Activated B cell treated with CpG ODN at 0.5 μM for 24 hours (primary cell): ENCODE measurements at regions not wholly inside any gene's neighbourhood (a gene's known extent, or its start where the extent isn't known, plus 50 kb on each side); places are given as distances from the start of the nearest gene placed in this dataset.
A peak's percentile ranks its signal among the peaks of the same experiment; 100 is the strongest.

Experiments
- ATAC-seq: fragments of 200-7000 bp; cut with Tn5 transposase; one replicate; pipeline ENCODE4 v1.10.0; 2021; ENCODE audit warnings: low read depth, mild to moderate bottlenecking, moderate library complexity
- CTCF ChIA-PET: fragments of 350-600 bp; sonication (Branson Sonifier 250); formaldehyde crosslinking; loops from one replicate; lab custom pipeline; 2021; ENCODE audit warnings: antibody characterized with exemption; lab: Charles Lee
- POLR2A ChIA-PET: fragments of 350-600 bp; sonication (Branson Sonifier 250); formaldehyde crosslinking; loops from one replicate; lab custom pipeline; 2021; ENCODE audit warnings: antibody characterized with exemption; lab: Charles Lee
- DNase-seq: peaks from one replicate; pipeline ENCODE4 v3.0.0; 2022
- H3K27ac Mint-ChIP-seq: one replicate; pipeline ENCODE4 v1.8.0; 2020; ENCODE audit warnings: mixed read lengths
- H3K27me3 Mint-ChIP-seq: one replicate; pipeline ENCODE4 v1.8.0; 2021; ENCODE audit warnings: mixed read lengths
- H3K36me3 Mint-ChIP-seq: one replicate; pipeline ENCODE4 v1.8.0; 2021; ENCODE audit warnings: low read depth, mixed read lengths
- H3K4me1 Mint-ChIP-seq: one replicate; pipeline ENCODE4 v1.8.0; 2021; ENCODE audit warnings: mixed read lengths
- H3K4me3 Mint-ChIP-seq: one replicate; pipeline ENCODE4 v1.8.0; 2020; ENCODE audit warnings: mild to moderate bottlenecking, mixed read lengths
- H3K9me3 Mint-ChIP-seq: one replicate; pipeline ENCODE4 v1.8.0; 2020; ENCODE audit warnings: mixed read lengths
- intact Hi-C: fragments of 100-400 bp; cut with micrococcal nuclease; formaldehyde crosslinking; loops from one replicate; pipeline ENCODE4 v1.15.1; 2024
- TF ChIP-seq, protein P1 (sequence below): fragments of 200-600 bp; IDR thresholded peaks from one replicate; pipeline ENCODE4 v1.8.0; 2022; ENCODE audit warnings: antibody characterized with exemption, mild to moderate bottlenecking

- H3K4me1 Mint-ChIP-seq, result peaks cover 6% of the 10 kb centered on the region
- no peak overlapping the region for H3K4me3 Mint-ChIP-seq
- no peak overlapping the region for H3K27ac Mint-ChIP-seq
- H3K9me3 Mint-ChIP-seq, result no peaks in the 10 kb centered on the region
- H3K36me3 Mint-ChIP-seq, result no peaks in the 10 kb centered on the region
- peaks cover 18% of the 10 kb centered on the region for H3K27me3 Mint-ChIP-seq
- ChIA-PET CTCF (no interaction called here), POLR2A (no interaction called here)
- intact Hi-C loops, result no loop called here
- TF ChIP-seq, protein P1, sequence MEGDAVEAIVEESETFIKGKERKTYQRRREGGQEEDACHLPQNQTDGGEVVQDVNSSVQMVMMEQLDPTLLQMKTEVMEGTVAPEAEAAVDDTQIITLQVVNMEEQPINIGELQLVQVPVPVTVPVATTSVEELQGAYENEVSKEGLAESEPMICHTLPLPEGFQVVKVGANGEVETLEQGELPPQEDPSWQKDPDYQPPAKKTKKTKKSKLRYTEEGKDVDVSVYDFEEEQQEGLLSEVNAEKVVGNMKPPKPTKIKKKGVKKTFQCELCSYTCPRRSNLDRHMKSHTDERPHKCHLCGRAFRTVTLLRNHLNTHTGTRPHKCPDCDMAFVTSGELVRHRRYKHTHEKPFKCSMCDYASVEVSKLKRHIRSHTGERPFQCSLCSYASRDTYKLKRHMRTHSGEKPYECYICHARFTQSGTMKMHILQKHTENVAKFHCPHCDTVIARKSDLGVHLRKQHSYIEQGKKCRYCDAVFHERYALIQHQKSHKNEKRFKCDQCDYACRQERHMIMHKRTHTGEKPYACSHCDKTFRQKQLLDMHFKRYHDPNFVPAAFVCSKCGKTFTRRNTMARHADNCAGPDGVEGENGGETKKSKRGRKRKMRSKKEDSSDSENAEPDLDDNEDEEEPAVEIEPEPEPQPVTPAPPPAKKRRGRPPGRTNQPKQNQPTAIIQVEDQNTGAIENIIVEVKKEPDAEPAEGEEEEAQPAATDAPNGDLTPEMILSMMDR, result no peak
- DNase-seq (no peak), ATAC-seq (no peak)
Measured at GRCh38 chr2:9145109-9145751, 61.4 kb upstream of the ASAP2 start.

DNA sequence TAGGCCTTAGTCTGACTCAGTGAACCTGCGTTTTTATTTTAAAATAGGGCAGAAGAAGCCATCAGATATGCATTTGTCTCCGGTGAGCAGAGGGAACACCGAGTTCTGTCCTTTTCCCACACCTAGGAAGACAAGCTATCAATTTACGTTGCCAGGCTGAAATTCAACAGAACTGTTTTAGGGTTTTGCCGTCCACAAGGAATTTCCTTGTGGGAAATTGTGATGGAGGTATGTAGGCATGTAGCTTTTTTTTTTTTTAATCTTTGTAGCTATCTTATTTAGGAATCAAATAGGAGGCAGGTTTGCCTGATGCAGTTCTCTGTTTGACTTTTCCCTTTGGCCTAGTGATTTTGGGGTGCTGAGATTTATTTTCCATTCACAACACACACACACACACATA lies 62.0 kb upstream of the ASAP2 start:
- CTCF ChIA-PET, result no interaction called here
- POLR2A ChIA-PET, result no interaction called here
- Mint-ChIP-seq H3K9me3 (no peaks in the 10 kb centered on the region), H3K36me3 (no peaks in the 10 kb centered on the region), H3K27ac (no peak overlapping the region), H3K27me3 (peaks cover 18% of the 10 kb centered on the region), H3K4me3 (no peak overlapping the region), H3K4me1 (peaks cover 6% of the 10 kb centered on the region)
- intact Hi-C loops, result no loop called here
- no peak for ATAC-seq
- no peak for DNase-seq
- TF ChIP-seq, protein P1, result no peak

DNA sequence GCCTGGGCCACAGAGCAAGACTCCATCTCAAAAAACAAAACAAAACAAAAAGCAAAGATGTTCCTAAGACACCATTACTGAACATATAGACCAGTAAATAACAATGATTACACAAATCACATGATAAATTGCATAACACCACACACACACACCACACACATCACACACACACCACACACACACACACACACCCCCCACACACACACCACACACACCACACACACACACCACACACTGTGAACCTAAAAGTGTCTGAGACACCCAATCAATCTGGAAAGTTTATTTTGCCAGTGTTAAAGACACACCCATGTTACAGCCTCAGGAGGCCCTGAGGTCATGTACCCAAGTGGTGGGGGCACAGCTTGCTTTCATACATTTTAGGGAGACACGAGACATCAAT lies 62.6 kb upstream of the ASAP2 start:
- H3K27me3 Mint-ChIP-seq, result peaks cover 19% of the 10 kb centered on the region
- ATAC-seq, result no peak
- H3K36me3 Mint-ChIP-seq, result no peaks in the 10 kb centered on the region
- DNase-seq, result no peak
- ChIA-PET POLR2A (no interaction called here), CTCF (no interaction called here)
- no peak overlapping the region for H3K4me3 Mint-ChIP-seq
- intact Hi-C loops, result no loop called here
- H3K4me1 Mint-ChIP-seq, result peaks cover 6% of the 10 kb centered on the region
- no peak overlapping the region for H3K27ac Mint-ChIP-seq
- H3K9me3 Mint-ChIP-seq, result no peaks in the 10 kb centered on the region
- TF ChIP-seq, protein P1, result no peak

DNA sequence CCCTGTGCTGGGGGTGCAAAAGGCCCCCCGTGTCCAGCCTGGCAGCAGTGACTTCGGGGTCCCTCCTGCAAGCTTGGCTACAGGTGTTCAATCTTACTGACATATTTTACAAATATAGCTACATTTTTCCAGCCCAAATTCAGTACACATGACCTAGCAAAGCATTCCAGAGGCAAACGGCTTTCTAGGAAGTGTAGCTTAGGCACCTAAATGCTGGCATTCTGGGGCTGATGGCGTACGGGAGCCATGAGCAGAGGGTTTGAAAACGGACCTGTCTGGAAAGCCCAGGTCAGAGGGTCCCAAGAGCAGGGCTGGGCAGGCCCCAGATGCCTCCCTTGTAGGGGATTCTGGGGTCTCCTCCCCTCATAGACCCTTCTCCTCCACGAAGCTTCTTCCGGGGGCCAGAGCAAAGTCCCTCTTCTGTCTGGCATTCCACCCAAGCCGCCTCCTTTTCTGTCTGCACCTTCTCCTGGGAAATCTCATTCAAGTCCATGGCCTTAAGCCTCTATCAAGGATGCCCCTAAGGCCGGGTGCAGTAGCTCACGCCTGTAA lies 63.3 kb upstream of the ASAP2 start:
- ATAC-seq, result no peak
- Mint-ChIP-seq H3K36me3 (no peaks in the 10 kb centered on the region), H3K27ac (no peak overlapping the region), H3K4me3 (no peak overlapping the region), H3K9me3 (no peaks in the 10 kb centered on the region), H3K27me3 (peaks cover 20% of the 10 kb centered on the region), H3K4me1 (peaks cover 6% of the 10 kb centered on the region)
- TF ChIP-seq, protein P1, result no peak
- DNase-seq, result no peak
- CTCF ChIA-PET, result no interaction called here
- POLR2A ChIA-PET, result interaction anchor here (0.6 kb wide), 1 partner anchor 308 kb away, joined by 4 read pairs; no protein-coding TSS in a partner anchor
- intact Hi-C loops, result loop anchor here (2.0 kb wide), 1 partner anchor 905 kb away; no protein-coding TSS in a partner anchor

- peaks cover 16% of the 10 kb centered on the region for H3K27me3 Mint-ChIP-seq
- H3K36me3 Mint-ChIP-seq, result no peaks in the 10 kb centered on the region
- H3K4me3 Mint-ChIP-seq, result peak overlapping the region; percentile 11
- TF ChIP-seq, protein P1, result no peak
- DNase-seq, result peak; percentile 74
- POLR2A ChIA-PET, result interaction anchor here (0.6 kb wide), 1 partner anchor 307 kb away, joined by 4 read pairs; no protein-coding TSS in a partner anchor
- no peaks in the 10 kb centered on the region for H3K9me3 Mint-ChIP-seq
- H3K4me1 Mint-ChIP-seq, result peaks cover 6% of the 10 kb centered on the region
- no peak overlapping the region for H3K27ac Mint-ChIP-seq
- ATAC-seq, result peak; percentile 91
- intact Hi-C loops, result loop anchor here (1.0 to 2.0 kb wide), 3 partner anchors 281 to 906 kb away; partner anchors contain the start of genes CPSF3 and ITGB1BP1
- CTCF ChIA-PET, result interaction anchor here (1.1 kb wide), 1 partner anchor 1433 kb away, joined by 3 read pairs; no protein-coding TSS in a partner anchor
Measured at GRCh38 chr2:9142551-9143263, 63.9 kb upstream of the ASAP2 start.
